SIG-M5 treated with dmso at 0.1 percent for 504 hours (cell line): ENCODE measurements at regions not wholly inside any gene's neighbourhood (a gene's known extent, or its start where the extent isn't known, plus 50 kb on each side); places are given as distances from the start of the nearest gene placed in this dataset.
"Not testable (repeated sequence)": the region's sequence is repeated elsewhere in the genome, so short reads cannot be mapped to it uniquely, and the experiment has no call there.

Experiments
- DNase-seq: peaks from one replicate; lab custom pipeline; 2025; ENCODE audit not compliant: unreplicated experiment; lab: John Stamatoyannopoulos, UW

DNA sequence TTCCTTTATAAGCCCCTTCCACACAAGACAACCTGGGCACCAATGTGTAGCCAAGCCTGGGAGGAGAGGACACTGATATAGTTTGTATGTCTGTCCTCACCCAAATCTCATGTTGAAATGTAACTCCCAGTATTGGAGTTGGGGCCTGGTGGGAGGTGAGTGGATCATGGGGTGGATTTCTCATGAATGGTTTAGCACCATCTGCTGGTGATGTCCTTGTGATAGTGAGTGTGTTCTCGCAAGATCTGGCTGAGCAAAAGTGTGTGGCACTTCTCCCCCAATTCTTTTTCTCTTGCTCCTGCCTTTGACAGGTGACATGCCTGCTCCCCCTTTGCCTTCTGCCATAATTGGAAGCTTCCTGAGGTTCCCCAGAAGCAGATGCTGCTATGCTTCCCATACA lies 135.8 kb downstream of the USP31 start:
- DNase-seq, result peak; percentile 31

DNA sequence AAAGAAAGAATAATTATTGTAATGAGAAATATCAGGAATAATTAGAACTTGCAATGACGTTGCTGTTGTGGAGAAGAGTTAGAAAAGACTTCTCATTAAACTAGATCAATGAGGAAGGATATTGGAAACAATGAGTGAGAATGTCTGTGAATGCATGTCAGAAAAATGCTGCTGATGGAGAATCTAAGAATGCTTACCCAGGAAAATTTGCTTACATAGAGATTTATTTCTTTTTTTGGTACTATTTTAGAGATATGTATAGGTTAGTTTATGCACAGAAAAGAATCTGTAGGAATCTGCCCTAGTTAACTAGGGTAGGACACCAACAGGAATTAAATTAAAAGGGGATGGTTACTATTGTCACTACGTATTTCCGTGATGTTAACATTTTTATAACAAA lies 140.2 kb downstream of the USP31 start:
- DNase-seq, result no peak

DNA sequence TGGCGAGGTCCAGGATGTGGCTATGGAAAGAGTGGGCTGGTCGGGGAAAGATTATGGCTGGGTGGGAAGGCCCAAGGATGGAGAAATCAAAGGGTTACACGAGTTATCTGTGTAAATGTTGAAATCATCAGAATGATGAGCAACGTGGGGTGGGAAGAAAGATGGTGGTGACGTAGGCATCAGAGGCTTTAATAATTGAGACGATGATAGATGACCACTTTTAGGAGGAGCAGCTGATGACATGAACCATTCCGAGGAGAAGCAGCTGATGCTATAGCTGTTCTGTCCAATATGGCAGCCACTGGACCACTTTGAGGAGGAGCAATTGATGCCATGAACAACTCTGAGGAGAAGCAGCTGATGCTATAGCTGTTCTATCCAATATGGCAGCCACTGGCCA lies 141.2 kb downstream of the USP31 start:
- DNase-seq, result no peak

DNA sequence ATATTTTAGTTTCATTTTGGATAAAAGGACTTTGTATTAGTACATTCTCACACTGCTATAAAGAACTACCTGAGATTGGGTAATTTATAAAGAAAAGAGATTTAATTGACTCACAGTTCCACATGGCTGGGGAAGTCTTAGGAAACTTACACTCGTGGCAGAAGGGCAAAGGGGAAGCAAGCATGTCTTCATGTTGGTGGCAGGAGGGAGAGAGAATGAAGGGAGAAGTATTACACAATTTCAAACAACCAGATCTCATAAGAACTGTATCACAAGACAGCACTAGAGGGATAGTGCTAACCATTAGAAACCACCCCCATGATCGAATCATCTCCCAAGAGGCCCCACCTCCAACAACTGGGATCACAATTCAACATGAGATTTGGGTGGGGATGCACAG lies 142.9 kb downstream of the USP31 start:
- DNase-seq, result peak; percentile 66

DNA sequence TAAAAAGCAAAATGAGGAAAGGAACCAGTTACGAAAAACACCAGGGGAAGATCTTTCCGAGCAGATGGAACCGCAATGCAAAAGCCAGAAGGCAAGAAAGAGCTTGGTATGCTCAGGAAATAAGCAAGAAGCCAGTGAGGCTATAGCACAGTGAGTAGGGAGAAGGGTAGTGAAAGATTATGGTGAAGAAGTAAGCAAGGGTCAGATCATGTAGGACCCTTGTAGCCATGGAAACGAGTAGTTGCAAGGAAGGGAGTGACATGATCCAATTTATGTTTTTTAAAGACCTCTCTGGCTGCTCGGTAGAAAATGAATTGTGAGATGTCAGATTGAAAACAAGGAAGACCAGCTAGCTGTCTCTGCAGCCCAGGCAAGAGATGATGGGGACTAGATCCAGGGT lies 143.3 kb downstream of the USP31 start:
- DNase-seq, result no peak

DNA sequence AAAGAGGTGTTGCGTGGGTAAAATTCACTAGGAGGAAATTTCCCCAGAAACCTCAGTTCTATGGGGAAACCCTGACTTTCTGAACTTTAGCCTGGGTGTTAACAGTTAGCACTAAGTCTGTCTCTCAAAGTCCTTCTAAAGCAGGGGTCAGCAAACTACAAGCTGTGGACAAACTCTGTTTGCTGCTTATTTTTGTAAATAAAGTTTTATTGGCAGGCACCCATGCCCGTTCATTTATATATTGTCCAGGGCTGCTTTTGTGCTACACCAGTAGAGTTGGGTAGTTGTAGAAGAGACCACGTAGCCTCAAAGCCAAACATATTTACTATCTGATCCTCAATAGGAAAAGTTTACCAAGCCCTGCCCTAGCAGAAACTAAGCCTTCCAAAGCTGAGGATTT lies 159.7 kb downstream of the USP31 start:
- no peak for DNase-seq

DNA sequence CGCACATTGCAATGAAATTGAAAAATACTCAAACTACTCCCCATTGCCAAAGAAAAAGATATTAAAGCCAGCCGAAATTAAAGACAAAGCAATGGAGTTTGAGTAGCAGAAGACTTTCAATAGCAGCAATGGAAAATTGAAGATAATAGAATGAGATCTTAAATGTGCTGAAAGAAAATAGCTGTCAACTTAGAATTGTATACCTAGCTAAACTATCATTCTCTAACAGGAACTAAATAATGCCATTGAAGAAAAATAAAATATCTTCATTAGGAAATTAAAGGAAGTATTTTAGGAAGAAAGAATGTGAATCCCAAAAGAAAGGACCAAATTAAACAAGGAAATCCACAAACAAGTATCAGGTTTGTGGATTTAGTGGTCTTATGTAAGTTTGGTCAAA lies 165.6 kb downstream of the USP31 start:
- DNase-seq, result no peak

DNA sequence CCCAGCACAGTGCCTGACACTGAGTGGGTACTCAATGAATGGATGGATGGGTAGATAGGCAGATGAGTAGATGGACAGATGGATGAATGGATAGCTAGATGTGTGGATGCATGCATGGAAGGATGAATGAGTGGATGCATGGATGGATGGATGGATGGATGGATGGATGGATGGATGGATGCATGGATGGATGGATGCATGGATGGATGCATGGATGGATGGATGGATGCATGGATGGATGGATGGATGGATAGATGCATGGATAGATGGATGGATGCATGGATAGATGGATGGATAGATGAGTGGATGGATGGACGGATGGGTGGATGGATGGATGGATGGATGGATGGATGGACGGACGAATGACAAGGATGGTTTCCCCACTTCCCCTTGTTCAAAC lies 166.6 kb downstream of the HS3ST2 start:
- DNase-seq, result not testable (repeated sequence)

DNA sequence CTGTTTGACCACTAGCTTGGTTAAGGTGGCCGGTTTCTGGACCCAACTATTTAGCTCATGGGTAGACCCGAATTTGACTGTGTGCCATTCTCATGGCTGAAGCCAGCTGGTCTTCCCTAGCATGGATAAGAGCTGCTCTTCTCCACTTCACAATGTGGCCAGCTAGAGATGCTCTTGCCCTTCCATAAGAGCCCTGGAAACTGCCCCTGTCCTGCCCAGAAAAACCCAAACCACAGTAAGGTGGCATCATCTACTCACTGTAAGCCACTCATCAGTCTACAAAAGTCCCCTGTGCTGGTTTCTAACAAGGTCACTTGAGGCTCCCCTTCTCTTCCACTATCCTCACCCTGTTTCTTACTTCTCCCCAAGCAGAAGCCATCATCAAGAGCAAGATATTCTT lies 165.1 kb downstream of the HS3ST2 start:
- no peak for DNase-seq

DNA sequence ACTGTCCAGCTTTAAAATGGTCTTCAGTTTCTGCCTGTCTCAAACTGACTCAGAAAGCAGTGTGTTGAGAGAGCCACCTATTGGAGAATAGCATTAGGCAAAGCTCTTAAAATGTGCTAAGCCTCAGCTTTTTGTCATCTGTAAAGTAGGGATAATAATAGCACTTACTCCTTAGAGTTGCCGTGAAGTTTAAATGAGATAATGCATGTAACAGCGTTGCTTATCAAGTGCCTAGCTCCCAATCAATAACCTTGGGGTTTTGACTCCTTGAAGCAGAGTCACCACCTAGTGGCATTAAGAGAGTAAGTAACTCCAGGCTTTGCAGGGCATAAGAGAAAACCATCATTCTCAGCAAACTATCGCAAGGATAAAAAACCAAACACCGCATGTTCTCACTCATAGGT lies 163.3 kb downstream of the HS3ST2 start:
- DNase-seq, result peak; percentile 45

DNA sequence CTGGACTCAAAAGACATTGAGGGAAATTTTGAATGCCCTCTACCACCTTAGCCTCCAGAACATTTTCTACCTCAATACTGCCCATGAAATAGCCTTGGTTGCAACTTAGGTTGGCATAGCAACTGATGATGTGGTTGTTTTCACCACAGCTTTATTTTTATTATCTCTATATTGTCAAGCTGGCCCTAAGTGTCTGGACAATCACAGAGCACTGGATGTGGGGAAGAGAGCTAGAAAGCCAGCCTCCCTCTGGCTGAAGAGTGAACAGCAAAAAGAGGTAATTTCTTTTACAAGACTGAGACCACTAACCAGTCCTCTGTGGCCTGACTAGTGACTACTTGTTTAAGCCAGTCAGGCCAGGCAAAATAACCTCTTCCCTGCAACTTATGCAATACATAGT lies 159.6 kb downstream of the HS3ST2 start:
- peak; percentile 5 for DNase-seq

DNA sequence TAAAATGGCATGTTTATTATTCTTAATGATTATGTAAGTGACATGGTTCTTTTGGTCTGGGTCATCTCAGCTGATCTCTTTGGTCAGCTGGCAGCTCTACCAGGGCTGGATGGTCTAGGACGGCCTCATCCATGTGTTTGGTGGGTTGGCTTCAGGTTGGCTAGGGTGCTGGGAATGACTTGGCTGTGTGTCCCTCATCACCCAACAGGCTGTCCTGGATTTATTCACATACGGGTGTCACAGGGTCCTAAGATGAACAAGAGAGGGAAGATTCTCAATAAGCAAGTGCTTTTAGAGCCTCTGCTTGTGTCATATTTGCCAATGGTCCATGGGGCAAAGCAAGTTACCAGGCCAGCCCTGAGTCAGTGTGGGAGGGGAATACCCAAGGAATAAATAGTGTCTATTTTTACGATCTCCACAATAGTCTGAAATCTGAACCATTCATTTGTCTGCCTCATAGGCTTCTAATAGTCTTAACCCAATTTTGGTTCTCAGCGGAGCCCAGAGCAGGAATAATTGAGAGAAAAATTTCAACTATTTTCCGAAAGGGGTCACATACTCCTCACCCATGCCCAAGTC lies 157.5 kb downstream of the HS3ST2 start:
- DNase-seq, result no peak

DNA sequence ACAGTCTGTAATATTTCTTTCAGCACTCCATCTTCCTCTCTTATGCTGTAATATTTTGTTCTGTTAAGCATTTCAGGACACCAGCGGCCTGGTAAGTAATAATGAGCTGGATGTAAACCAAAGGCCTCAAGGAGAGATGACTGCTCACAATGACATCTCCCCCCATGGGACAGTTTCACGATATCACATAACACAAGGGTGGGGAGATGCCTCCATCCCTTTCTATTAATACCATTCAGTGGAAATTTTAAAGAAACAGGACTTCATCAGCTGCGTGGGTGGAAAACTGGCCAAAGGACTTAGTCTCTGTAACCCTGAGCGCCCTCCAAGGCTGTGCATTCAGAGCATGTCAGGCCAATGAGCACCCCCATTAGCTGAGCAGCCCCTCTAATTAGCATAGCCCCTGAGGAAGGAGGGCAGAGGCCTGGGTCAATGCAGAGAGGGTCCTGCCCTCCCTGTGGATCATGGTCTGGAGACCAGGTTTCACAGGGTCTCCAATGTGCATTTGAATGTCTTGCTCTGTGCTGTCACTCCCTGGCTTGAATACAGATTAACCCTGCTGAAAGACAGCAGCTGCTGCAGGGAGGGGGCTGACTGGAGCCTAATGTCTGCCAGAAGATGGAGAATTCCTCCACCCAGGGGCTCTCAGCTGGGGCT lies 156.4 kb downstream of the HS3ST2 start:
- no peak for DNase-seq

DNA sequence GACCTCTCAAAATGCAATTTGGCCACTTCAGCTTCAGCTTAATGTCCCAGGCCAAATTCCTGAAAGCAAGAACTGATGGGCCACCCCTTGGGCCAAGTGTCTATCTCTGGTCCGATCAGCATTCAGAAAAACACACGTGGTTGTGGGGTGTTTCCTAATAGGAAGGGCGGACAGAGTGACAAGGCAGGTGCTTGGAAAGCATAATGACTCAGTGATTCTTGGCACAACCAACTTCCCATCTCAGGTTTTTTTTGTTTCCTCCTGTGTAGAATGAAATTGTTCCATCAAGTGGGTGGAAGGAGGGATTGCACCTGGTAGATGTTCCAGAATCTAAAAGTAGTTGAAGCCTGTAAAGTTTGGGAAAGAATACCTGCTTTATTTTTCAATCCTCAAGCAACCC lies 155.6 kb downstream of the HS3ST2 start:
- no peak for DNase-seq

DNA sequence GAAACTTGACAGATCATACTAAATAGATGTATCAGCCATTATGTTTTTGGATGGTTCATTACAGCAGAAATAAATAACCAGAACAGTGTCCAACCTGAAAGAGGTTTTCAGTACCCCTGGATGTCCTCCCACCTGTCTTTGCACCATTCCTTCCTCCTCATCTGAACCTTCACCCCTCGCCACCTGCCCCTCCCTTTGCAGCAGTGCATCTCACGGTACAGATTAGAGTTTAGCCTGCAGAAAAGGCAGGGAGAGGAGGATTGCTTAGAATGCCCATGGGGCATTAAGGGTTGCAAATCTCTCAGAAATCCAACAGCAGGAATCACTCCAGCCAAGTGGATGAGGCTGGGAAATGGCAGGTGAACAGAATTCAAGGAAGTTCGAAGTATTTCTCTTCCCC lies 155.0 kb downstream of the HS3ST2 start:
- DNase-seq, result no peak

DNA sequence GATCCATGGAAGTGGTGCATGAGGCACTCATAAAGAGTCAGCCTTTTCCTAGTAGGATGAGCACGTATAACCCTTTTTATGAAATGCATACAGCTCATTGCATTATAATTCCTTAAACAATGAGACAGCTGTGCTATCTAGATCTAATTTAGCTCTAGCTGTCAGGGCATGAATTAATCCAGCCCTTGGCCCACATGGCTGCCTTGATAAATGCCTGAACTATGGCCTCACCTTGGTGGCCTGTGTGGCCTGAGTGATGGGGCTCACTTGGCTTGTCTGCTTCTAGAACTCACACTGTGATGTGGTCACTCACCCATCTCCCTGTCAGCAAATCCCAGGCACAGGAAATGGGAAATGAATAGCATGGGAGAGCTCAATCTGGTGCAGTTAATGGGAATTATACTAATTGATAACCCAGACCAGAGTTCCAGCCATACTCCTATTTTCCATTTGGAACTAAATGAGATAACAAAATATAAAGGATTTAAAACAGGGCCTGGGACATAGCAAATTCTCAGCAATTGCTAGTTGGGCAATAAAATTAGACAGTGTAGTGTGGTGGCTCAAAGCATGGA lies 153.6 kb downstream of the HS3ST2 start:
- DNase-seq, result no peak
